ENCODE measurements at regions not wholly inside any gene's neighbourhood (a gene's known extent, or its start where the extent isn't known, plus 50 kb on each side); places are given as distances from the start of the nearest gene placed in this dataset.

DNA sequence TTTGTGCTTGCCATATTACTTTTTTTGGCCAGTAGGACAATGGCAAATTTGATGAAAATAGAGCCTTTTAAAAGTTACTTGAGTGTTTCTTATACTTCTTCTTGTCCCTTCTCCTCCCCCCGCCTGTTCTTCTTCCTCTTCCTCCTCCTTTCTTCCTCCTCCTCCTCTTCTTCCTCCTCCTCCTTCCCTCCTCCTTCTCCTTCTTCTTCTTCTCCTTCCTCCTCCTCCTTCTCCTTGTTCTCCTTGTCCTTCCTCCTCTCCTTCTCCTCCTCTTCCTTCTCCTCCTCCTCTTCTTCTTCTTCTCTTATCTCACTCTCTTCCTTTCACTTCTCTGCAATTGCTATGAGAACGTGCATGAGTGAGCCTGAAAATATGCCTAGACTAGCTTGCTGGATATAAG is 466.2 kb upstream of the NR5A2 start:
- H3K4me1 ChIP-seq (ENCODE audit: control insufficient read depth, insufficient read depth, low read length) = no peaks in the 10 kb centered on the region
- no peaks in the 10 kb centered on the region for H3K36me3 ChIP-seq (ENCODE audit: control insufficient read depth, insufficient read depth, low read length)
- TF ChIP-seq, protein P1, sequence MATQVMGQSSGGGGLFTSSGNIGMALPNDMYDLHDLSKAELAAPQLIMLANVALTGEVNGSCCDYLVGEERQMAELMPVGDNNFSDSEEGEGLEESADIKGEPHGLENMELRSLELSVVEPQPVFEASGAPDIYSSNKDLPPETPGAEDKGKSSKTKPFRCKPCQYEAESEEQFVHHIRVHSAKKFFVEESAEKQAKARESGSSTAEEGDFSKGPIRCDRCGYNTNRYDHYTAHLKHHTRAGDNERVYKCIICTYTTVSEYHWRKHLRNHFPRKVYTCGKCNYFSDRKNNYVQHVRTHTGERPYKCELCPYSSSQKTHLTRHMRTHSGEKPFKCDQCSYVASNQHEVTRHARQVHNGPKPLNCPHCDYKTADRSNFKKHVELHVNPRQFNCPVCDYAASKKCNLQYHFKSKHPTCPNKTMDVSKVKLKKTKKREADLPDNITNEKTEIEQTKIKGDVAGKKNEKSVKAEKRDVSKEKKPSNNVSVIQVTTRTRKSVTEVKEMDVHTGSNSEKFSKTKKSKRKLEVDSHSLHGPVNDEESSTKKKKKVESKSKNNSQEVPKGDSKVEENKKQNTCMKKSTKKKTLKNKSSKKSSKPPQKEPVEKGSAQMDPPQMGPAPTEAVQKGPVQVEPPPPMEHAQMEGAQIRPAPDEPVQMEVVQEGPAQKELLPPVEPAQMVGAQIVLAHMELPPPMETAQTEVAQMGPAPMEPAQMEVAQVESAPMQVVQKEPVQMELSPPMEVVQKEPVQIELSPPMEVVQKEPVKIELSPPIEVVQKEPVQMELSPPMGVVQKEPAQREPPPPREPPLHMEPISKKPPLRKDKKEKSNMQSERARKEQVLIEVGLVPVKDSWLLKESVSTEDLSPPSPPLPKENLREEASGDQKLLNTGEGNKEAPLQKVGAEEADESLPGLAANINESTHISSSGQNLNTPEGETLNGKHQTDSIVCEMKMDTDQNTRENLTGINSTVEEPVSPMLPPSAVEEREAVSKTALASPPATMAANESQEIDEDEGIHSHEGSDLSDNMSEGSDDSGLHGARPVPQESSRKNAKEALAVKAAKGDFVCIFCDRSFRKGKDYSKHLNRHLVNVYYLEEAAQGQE (IDR thresholded peaks at IDR 0.05; ENCODE audit: insufficient read depth in 1 of 2, low read depth in 2 of 2, low read length in 1 of 2) = no peak
- TF ChIP-seq SIN3A (IDR thresholded peaks at IDR 0.05; ENCODE audit: borderline replicate concordance, insufficient read depth, low read depth, low read length) = no peak
- TF ChIP-seq TCF7L2 (IDR thresholded peaks at IDR 0.05; ENCODE audit: low read depth, low read length) = no peak
- TF ChIP-seq, protein P2, sequence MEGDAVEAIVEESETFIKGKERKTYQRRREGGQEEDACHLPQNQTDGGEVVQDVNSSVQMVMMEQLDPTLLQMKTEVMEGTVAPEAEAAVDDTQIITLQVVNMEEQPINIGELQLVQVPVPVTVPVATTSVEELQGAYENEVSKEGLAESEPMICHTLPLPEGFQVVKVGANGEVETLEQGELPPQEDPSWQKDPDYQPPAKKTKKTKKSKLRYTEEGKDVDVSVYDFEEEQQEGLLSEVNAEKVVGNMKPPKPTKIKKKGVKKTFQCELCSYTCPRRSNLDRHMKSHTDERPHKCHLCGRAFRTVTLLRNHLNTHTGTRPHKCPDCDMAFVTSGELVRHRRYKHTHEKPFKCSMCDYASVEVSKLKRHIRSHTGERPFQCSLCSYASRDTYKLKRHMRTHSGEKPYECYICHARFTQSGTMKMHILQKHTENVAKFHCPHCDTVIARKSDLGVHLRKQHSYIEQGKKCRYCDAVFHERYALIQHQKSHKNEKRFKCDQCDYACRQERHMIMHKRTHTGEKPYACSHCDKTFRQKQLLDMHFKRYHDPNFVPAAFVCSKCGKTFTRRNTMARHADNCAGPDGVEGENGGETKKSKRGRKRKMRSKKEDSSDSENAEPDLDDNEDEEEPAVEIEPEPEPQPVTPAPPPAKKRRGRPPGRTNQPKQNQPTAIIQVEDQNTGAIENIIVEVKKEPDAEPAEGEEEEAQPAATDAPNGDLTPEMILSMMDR (IDR thresholded peaks at IDR 0.05) = no peak
- TF ChIP-seq POLR2AphosphoS5 (IDR thresholded peaks at IDR 0.05; ENCODE audit: low read depth, low read length) = no peak
- DNase-seq (ENCODE audit: low read depth, low spot score) = no peak
- no peak overlapping the region for H3K4me3 ChIP-seq (ENCODE audit: low read depth in 2 of 2, low read length in 2 of 2)
- H3K9me3 ChIP-seq (ENCODE audit: control insufficient read depth, insufficient read depth, low read depth, low read length) = no peaks in the 10 kb centered on the region
- intact Hi-C loops (cut with micrococcal nuclease; ENCODE audit: unreplicated experiment) = no loop called here
- H3K27me3 ChIP-seq (ENCODE audit: control insufficient read depth, insufficient read depth, low read length) = no peaks in the 10 kb centered on the region
- ChIA-PET CTCF (no interaction called here), POLR2A (no interaction called here)
- in situ Hi-C loops (cut with HindIII; ENCODE audit: low pct_unique_long_range_greater_than_20kb, low sequenced_read_pairs) = no loop called here
- no peak for ATAC-seq
- no peak overlapping the region for H3K27ac ChIP-seq (ENCODE audit: low read length)
- BruUV-seq (replicated peaks) = no TSS peak

DNA sequence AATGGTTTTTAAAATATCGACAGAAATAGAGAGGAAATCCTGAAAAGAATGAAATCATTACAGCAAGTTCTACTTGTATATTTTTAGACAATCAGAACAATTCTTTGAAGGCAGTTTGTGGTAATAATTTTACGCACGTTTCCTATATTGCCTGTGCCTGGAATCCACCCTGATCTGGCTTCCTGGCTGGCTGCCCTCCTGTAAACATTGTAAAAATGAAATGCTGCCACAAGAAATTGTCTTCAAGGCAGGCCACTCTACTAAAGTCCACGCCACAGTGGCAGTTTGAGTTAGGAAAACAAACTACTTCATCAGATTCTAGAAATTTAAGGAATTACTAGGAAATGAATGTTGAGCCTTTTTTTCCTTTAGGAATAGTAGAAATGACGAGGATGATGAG is 454.5 kb upstream of the NR5A2 start:
- in situ Hi-C loops (cut with HindIII; ENCODE audit: low pct_unique_long_range_greater_than_20kb, low sequenced_read_pairs) = no loop called here
- no peaks in the 10 kb centered on the region for H3K9me3 ChIP-seq (ENCODE audit: control insufficient read depth, insufficient read depth, low read depth, low read length)
- H3K27me3 ChIP-seq (ENCODE audit: control insufficient read depth, insufficient read depth, low read length) = no peaks in the 10 kb centered on the region
- no peak for DNase-seq (ENCODE audit: low read depth, low spot score)
- ChIA-PET CTCF (no interaction called here), POLR2A (no interaction called here)
- no peak overlapping the region for H3K27ac ChIP-seq (ENCODE audit: low read length)
- no peak overlapping the region for H3K4me3 ChIP-seq (ENCODE audit: low read depth in 2 of 2, low read length in 2 of 2)
- TF ChIP-seq TCF7L2 (IDR thresholded peaks at IDR 0.05; ENCODE audit: low read depth, low read length) = no peak
- no peak for TF ChIP-seq POLR2AphosphoS5 (IDR thresholded peaks at IDR 0.05; ENCODE audit: low read depth, low read length)
- TF ChIP-seq SIN3A (IDR thresholded peaks at IDR 0.05; ENCODE audit: borderline replicate concordance, insufficient read depth, low read depth, low read length) = no peak
- TF ChIP-seq, protein P1 (IDR thresholded peaks at IDR 0.05; ENCODE audit: insufficient read depth in 1 of 2, low read depth in 2 of 2, low read length in 1 of 2) = no peak
- TF ChIP-seq, protein P2 (IDR thresholded peaks at IDR 0.05) = no peak
- ATAC-seq = no peak
- no TSS peak for BruUV-seq (replicated peaks)
- no peaks in the 10 kb centered on the region for H3K4me1 ChIP-seq (ENCODE audit: control insufficient read depth, insufficient read depth, low read length)
- intact Hi-C loops (cut with micrococcal nuclease; ENCODE audit: unreplicated experiment) = no loop called here
- H3K36me3 ChIP-seq (ENCODE audit: control insufficient read depth, insufficient read depth, low read length) = no peaks in the 10 kb centered on the region
